ENCODE measurements at regions not wholly inside any gene's neighbourhood (a gene's known extent, or its start where the extent isn't known, plus 50 kb on each side); places are given as distances from the start of the nearest gene placed in this dataset.

- TF ChIP-seq, protein P1, sequence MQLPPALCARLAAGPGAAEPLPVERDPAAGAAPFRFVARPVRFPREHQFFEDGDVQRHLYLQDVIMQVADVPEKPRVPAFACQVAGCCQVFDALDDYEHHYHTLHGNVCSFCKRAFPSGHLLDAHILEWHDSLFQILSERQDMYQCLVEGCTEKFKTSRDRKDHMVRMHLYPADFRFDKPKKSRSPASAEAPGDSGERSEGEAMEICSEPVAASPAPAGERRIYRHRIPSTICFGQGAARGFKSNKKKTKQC (CRISPR knock-in tag; IDR thresholded peaks at IDR 0.05): no peak
- TF ChIP-seq ZNF584 (CRISPR knock-in tag; IDR thresholded peaks at IDR 0.05; ENCODE audit: low read depth) (no peak), HMGXB4 (CRISPR knock-in tag; IDR thresholded peaks at IDR 0.05) (no peak), IFI16 (CRISPR knock-in tag; IDR thresholded peaks at IDR 0.05) (no peak), SIN3B (IDR thresholded peaks at IDR 0.05; ENCODE audit: low read depth) (no peak)
- TF ChIP-seq, protein P2, sequence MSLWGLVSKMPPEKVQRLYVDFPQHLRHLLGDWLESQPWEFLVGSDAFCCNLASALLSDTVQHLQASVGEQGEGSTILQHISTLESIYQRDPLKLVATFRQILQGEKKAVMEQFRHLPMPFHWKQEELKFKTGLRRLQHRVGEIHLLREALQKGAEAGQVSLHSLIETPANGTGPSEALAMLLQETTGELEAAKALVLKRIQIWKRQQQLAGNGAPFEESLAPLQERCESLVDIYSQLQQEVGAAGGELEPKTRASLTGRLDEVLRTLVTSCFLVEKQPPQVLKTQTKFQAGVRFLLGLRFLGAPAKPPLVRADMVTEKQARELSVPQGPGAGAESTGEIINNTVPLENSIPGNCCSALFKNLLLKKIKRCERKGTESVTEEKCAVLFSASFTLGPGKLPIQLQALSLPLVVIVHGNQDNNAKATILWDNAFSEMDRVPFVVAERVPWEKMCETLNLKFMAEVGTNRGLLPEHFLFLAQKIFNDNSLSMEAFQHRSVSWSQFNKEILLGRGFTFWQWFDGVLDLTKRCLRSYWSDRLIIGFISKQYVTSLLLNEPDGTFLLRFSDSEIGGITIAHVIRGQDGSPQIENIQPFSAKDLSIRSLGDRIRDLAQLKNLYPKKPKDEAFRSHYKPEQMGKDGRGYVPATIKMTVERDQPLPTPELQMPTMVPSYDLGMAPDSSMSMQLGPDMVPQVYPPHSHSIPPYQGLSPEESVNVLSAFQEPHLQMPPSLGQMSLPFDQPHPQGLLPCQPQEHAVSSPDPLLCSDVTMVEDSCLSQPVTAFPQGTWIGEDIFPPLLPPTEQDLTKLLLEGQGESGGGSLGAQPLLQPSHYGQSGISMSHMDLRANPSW (CRISPR knock-in tag; IDR thresholded peaks at IDR 0.05): no peak
Measured at GRCh38 chr9:20001058-20001457, 212.2 kb upstream of the SLC24A2 start (continued).
